SK-N-SH (cell line): ENCODE measurements at regions not wholly inside any gene's neighbourhood (a gene's known extent, or its start where the extent isn't known, plus 50 kb on each side); places are given as distances from the start of the nearest gene placed in this dataset.

ENCODE experiments used
- CTCF ChIA-PET: fragments of 300-600, 350-600 bp; formaldehyde crosslinking; extraction: SDS; loops from one replicate; lab custom pipeline; 2021; lab: Yijun Ruan, JAX
- POLR2A ChIA-PET: fragments of 350-600 bp; sonication (Branson Sonifier 250); formaldehyde crosslinking; extraction: SDS; loops from one replicate; lab custom pipeline; 2020; ENCODE audit warnings: antibody characterized with exemption, inconsistent platforms; lab: Yijun Ruan, JAX
- DNase-seq: peaks from one replicate; pipeline ENCODE4 v3.0.0; 2012
- H2AFZ ChIP-seq: fragments of 200-600 bp; sonication (generic); 2 replicates; pipeline ENCODE4 v1.8.1; 2016; ENCODE audit warnings: antibody characterized with exemption, mild to moderate bottlenecking, low read depth
- H3F3A ChIP-seq: fragments of 200-600 bp; sonication (generic); replicated peaks from 2 replicates; pipeline ENCODE3; 2016; ENCODE audit warnings: antibody characterized with exemption, mild to moderate bottlenecking; ENCODE audit not compliant: insufficient read depth
- H3K27ac ChIP-seq, 2 experiments: fragments of 200-500 bp in 1 of 2; fragments of 200-600 bp in 1 of 2; sonication (Bioruptor generic) in 1 of 2; sonication (generic), shearing (Covaris generic) in 1 of 2; 2 replicates each; pipeline versions ENCODE4 v1.5.1 to v1.6.1; 2014 to 2016; ENCODE audit warnings: low read depth in 2 of 2, inconsistent platforms in 1 of 2, low read length in 1 of 2, mild to moderate bottlenecking in 1 of 2, mixed read lengths in 1 of 2
- H3K27me3 ChIP-seq: fragments of 200-600 bp; sonication (generic), shearing (Covaris generic); 2 replicates; pipeline ENCODE4 v1.6.1; 2016; ENCODE audit warnings: mixed run types; ENCODE audit not compliant: insufficient read depth
- H3K36me3 ChIP-seq, 2 experiments: fragments of 200-500 bp in 1 of 2; fragments of 200-600 bp in 1 of 2; sonication (Bioruptor generic) in 1 of 2; sonication (generic) in 1 of 2; replicated peaks in 1 of 2; 2 replicates each; pipeline versions ENCODE3 to v1.5.1; 2014 to 2016; ENCODE audit warnings: low read length in 1 of 2, mild to moderate bottlenecking in 1 of 2; ENCODE audit not compliant: insufficient read depth in 2 of 2, control insufficient read depth in 1 of 2
- H3K4me1 ChIP-seq, 2 experiments: fragments of 200-500 bp in 1 of 2; fragments of 200-600 bp in 1 of 2; sonication (Bioruptor generic) in 1 of 2; sonication (generic), shearing (Covaris generic) in 1 of 2; 2 replicates each; pipeline versions ENCODE4 v1.5.1 to v1.6.1; 2014 to 2016; ENCODE audit warnings: low read depth in 1 of 2, low read length in 1 of 2, mixed run types in 1 of 2; ENCODE audit not compliant: insufficient read depth in 2 of 2, control insufficient read depth in 1 of 2
- H3K4me2 ChIP-seq: fragments of 200-600 bp; sonication (generic), shearing (Covaris generic); 2 replicates; pipeline ENCODE4 v1.6.1; 2017; ENCODE audit warnings: mixed run types
- H3K4me3 ChIP-seq, 2 experiments: fragments of 200-500 bp in 1 of 2; fragments of 200-600 bp in 1 of 2; sonication (Bioruptor generic) in 1 of 2; sonication (generic), shearing (Covaris generic) in 1 of 2; 2 replicates each; pipeline versions ENCODE4 v1.5.1 to v1.8.1; 2014 to 2016; ENCODE audit warnings: low read depth in 2 of 2, inconsistent platforms in 1 of 2, low read length in 1 of 2, mild to moderate bottlenecking in 1 of 2, mixed read lengths in 1 of 2, moderate library complexity in 1 of 2
- H3K79me2 ChIP-seq: fragments of 200-600 bp; sonication (generic); 2 replicates; pipeline ENCODE4 v1.8.1; 2017; ENCODE audit warnings: mild to moderate bottlenecking; ENCODE audit not compliant: insufficient read depth
- H3K9ac ChIP-seq: fragments of 200-600 bp; sonication (generic); 2 replicates; pipeline ENCODE4 v1.6.1; 2017; ENCODE audit warnings: mixed run types
- H3K9me2 ChIP-seq: fragments of 200-600 bp; sonication (generic); 2 replicates; pipeline ENCODE4 v1.6.1; 2017; ENCODE audit warnings: mixed run types
- H3K9me3 ChIP-seq: fragments of 200-600 bp; sonication (generic); 2 replicates; pipeline ENCODE4 v1.6.1; 2017; ENCODE audit warnings: mixed run types, mild to moderate bottlenecking, moderate library complexity
- H4K20me1 ChIP-seq: fragments of 200-600 bp; sonication (generic); 2 replicates; pipeline ENCODE4 v1.6.1; 2017; ENCODE audit warnings: mild to moderate bottlenecking, mixed run types; ENCODE audit not compliant: insufficient read depth
- ELF1 ChIP-seq: IDR thresholded peaks from 2 replicates; pipeline ENCODE4 v1.4.0; 2012
- EP300 ChIP-seq, 2 experiments: IDR thresholded peaks; 2 replicates each; pipeline versions ENCODE4 v1.4.0 to v1.6.1; 2012; ENCODE audit warnings: borderline replicate concordance in 1 of 2, low read depth in 1 of 2, low read length in 1 of 2
- FOSL2 ChIP-seq: IDR thresholded peaks from 2 replicates; pipeline ENCODE4 v1.4.0; 2012; ENCODE audit warnings: low read depth, mild to moderate bottlenecking, moderate library complexity, borderline replicate concordance
- FOXJ3 ChIP-seq: sonication (generic); formaldehyde crosslinking; IDR thresholded peaks from 2 replicates; pipeline ENCODE4 v1.5.1; 2020; ENCODE audit warnings: mild to moderate bottlenecking, missing genetic modification reagents
- FOXM1 ChIP-seq: IDR thresholded peaks from 2 replicates; pipeline ENCODE4 v1.4.0; 2012; ENCODE audit warnings: low read depth, mild to moderate bottlenecking
- GATA2 ChIP-seq: sonication (generic); formaldehyde crosslinking; IDR thresholded peaks from 2 replicates; pipeline ENCODE4 v1.5.0; 2020; ENCODE audit warnings: mild to moderate bottlenecking, missing genetic modification reagents
- MEF2A ChIP-seq: IDR thresholded peaks from 2 replicates; pipeline ENCODE4 v1.4.0; 2012; ENCODE audit warnings: low read depth, borderline replicate concordance
- MXI1 ChIP-seq: IDR thresholded peaks from 2 replicates; pipeline ENCODE4 v1.6.1; 2012; ENCODE audit warnings: mild to moderate bottlenecking, low read depth, low read length, improper control_type of control experiment
- NFIC ChIP-seq: IDR thresholded peaks from 2 replicates; pipeline ENCODE4 v1.4.0; 2012; ENCODE audit warnings: borderline replicate concordance
- NRF1 ChIP-seq: IDR thresholded peaks from 2 replicates; pipeline ENCODE4 v1.6.1; 2012; ENCODE audit warnings: low read depth, mild to moderate bottlenecking, low read length
- POLR2AphosphoS5 ChIP-seq: IDR thresholded peaks from 2 replicates; pipeline ENCODE4 v1.6.1; 2012; ENCODE audit warnings: low read depth, low read length
- RAD21 ChIP-seq: IDR thresholded peaks from 2 replicates; pipeline ENCODE4 v1.6.1; 2012; ENCODE audit warnings: mild to moderate bottlenecking, low read length
- RFX5 ChIP-seq: IDR thresholded peaks from 2 replicates; pipeline ENCODE4 v1.6.1; 2012; ENCODE audit warnings: mild to moderate bottlenecking, improper control_type of control experiment, low read length
- RXRA ChIP-seq: IDR thresholded peaks from 2 replicates; pipeline ENCODE4 v1.4.0; 2012; ENCODE audit warnings: low read depth, mild to moderate bottlenecking, borderline replicate concordance
- SMC3 ChIP-seq: IDR thresholded peaks from 2 replicates; pipeline ENCODE4 v1.6.1; 2012; ENCODE audit warnings: low read depth, low read length, improper control_type of control experiment
- TAF1 ChIP-seq: IDR thresholded peaks from 2 replicates; pipeline ENCODE4 v1.6.1; 2012; ENCODE audit warnings: low read depth, mild to moderate bottlenecking, low read length, moderate library complexity, borderline replicate concordance
- TCF12 ChIP-seq: IDR thresholded peaks from 2 replicates; pipeline ENCODE4 v1.4.0; 2012
- TEAD4 ChIP-seq: IDR thresholded peaks from 2 replicates; pipeline ENCODE4 v1.4.0; 2012; ENCODE audit warnings: mild to moderate bottlenecking, borderline replicate concordance; ENCODE audit not compliant: insufficient read depth
- WGBS: methylation state at CpG from one replicate; pipeline ENCODE4 v1.1.6; 2017; ENCODE audit warnings: low lambda C conversion rate; 5-methylcytosine and 5-hydroxymethylcytosine counted together
- TF ChIP-seq, protein P1 (sequence below): fragments of 200-600 bp; sonication (generic); IDR thresholded peaks from 2 replicates; pipeline ENCODE4 v1.6.1; 2017; ENCODE audit warnings: antibody characterized with exemption, mild to moderate bottlenecking, moderate library complexity
- TF ChIP-seq, protein P2 (sequence below): IDR thresholded peaks from 2 replicates; pipeline ENCODE4 v1.6.1; 2012; ENCODE audit warnings: mild to moderate bottlenecking, low read depth, low read length, moderate library complexity
- TF ChIP-seq, protein P3 (sequence below): fragments of 150-350 bp; IDR thresholded peaks from 2 replicates; pipeline ENCODE4 v1.6.1; 2016; ENCODE audit warnings: mild to moderate bottlenecking, low read depth, low read length
- TF ChIP-seq, protein P4 (sequence below): IDR thresholded peaks from 2 replicates; pipeline ENCODE4 v1.4.0; 2012; ENCODE audit warnings: low read depth, borderline replicate concordance

DNA sequence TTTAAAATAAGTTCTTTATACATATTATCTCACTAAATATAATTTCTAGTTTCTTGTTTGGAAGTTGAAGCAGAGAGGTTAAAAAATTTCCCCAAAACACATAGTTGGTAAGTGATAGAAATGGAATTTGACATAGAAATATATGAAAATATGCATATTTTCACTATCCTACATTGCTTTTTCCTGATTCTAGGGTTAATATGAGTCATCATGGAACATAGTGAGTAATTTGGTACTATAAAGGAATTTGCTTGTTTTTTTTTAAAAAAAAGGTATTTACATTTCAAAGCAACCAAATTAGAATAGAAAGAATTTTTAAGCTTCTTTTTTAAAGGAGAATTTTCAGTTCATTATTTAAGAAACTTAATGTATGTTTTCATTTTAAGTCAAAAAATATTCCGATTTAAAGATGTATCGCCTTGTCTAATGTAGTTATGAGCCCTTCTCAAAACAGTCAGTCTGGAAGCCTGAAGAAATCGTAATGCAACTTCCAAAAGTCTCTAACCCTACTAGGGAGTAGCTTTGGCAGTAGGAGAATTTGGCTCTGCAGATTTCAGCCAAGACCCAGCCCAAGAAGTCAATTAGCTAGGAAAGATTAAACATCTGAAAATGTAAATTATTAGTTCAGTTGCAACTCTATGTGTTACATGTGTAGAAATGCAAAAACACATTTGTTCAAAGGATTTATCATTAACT lies 147.3 kb downstream of the RDH14 start (continued):
- TF ChIP-seq, protein P1, sequence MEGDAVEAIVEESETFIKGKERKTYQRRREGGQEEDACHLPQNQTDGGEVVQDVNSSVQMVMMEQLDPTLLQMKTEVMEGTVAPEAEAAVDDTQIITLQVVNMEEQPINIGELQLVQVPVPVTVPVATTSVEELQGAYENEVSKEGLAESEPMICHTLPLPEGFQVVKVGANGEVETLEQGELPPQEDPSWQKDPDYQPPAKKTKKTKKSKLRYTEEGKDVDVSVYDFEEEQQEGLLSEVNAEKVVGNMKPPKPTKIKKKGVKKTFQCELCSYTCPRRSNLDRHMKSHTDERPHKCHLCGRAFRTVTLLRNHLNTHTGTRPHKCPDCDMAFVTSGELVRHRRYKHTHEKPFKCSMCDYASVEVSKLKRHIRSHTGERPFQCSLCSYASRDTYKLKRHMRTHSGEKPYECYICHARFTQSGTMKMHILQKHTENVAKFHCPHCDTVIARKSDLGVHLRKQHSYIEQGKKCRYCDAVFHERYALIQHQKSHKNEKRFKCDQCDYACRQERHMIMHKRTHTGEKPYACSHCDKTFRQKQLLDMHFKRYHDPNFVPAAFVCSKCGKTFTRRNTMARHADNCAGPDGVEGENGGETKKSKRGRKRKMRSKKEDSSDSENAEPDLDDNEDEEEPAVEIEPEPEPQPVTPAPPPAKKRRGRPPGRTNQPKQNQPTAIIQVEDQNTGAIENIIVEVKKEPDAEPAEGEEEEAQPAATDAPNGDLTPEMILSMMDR: no peak
- peak; percentile 96 for TF ChIP-seq FOSL2
- no peak for TF ChIP-seq FOXJ3 (CRISPR knock-in tag)
- peak; percentile 41; the same call in 1 of the 2 replicates for TF ChIP-seq NFIC
- no peak for TF ChIP-seq MXI1
- TF ChIP-seq FOXM1: no peak
- TF ChIP-seq GATA2 (CRISPR knock-in tag): no peak
- TF ChIP-seq TCF12: peak; percentile 60
- peak; percentile 10; the same call in 1 of the 2 replicates for TF ChIP-seq ELF1
- TF ChIP-seq TEAD4: peak; percentile 61; the same call in 1 of the 2 replicates
- peak; percentile 35; the same call in 1 of the 2 replicates for TF ChIP-seq POLR2AphosphoS5
- no peak for TF ChIP-seq TAF1
- no peak for TF ChIP-seq SMC3
- TF ChIP-seq, all 33 proteins: peak for 10

DNA sequence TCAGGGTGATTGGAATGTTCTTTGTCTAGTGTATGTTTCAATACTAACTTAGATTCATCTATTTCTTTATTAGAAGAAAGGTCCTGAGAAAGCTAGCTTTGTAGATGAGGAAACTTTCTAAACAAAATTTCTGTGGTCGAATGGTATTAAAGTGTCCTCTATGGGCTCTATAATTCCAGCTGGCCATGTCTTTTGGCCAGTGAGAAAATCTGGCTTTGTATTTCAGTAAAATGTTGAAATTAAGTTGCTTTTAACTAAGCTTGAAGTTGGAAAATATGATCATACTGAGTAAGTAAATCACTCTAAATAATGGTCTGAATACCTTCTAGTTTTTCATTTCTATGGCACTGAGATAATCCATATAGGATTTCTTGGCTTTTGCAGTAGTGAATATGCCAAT lies 148.8 kb downstream of the RDH14 start:
- POLR2A ChIA-PET: no interaction called here
- Histone ChIP-seq H3K27ac (no peak overlapping the region), H3K4me3 (no peak overlapping the region), H3K4me1 (peaks cover 0 to 12% of the 10 kb centered on the region in 2 experiments; a peak in 2 of 4 replicates), H3F3A (peaks cover 28% of the 10 kb centered on the region), H3K9me3 (no peaks in the 10 kb centered on the region), H4K20me1 (no peaks in the 10 kb centered on the region), H3K36me3 (no peaks in the 10 kb centered on the region), H2AFZ (peak overlapping the region; percentile 8; the same call in 1 of the 2 replicates), H3K4me2 (no peak overlapping the region), H3K9ac (no peak overlapping the region), H3K79me2 (no peaks in the 10 kb centered on the region), H3K27me3 (no peaks in the 10 kb centered on the region), H3K9me2 (no peaks in the 10 kb centered on the region)
- WGBS: 56% methylated on average over 1 of the region's 1 CpG
- no peak for DNase-seq
- CTCF ChIA-PET: interaction anchor here (0.6 to 2.4 kb wide), 3 partner anchors 13 to 34 kb away, joined by 3 to 8 read pairs (median 6); no protein-coding TSS in a partner anchor
- TF ChIP-seq POLR2AphosphoS5: no peak
- TF ChIP-seq RFX5: no peak
- no peak for TF ChIP-seq NRF1
- TF ChIP-seq FOXJ3 (CRISPR knock-in tag): no peak
- no peak for TF ChIP-seq FOXM1
- TF ChIP-seq RXRA: no peak
- no peak for TF ChIP-seq TAF1
- TF ChIP-seq, protein P2, sequence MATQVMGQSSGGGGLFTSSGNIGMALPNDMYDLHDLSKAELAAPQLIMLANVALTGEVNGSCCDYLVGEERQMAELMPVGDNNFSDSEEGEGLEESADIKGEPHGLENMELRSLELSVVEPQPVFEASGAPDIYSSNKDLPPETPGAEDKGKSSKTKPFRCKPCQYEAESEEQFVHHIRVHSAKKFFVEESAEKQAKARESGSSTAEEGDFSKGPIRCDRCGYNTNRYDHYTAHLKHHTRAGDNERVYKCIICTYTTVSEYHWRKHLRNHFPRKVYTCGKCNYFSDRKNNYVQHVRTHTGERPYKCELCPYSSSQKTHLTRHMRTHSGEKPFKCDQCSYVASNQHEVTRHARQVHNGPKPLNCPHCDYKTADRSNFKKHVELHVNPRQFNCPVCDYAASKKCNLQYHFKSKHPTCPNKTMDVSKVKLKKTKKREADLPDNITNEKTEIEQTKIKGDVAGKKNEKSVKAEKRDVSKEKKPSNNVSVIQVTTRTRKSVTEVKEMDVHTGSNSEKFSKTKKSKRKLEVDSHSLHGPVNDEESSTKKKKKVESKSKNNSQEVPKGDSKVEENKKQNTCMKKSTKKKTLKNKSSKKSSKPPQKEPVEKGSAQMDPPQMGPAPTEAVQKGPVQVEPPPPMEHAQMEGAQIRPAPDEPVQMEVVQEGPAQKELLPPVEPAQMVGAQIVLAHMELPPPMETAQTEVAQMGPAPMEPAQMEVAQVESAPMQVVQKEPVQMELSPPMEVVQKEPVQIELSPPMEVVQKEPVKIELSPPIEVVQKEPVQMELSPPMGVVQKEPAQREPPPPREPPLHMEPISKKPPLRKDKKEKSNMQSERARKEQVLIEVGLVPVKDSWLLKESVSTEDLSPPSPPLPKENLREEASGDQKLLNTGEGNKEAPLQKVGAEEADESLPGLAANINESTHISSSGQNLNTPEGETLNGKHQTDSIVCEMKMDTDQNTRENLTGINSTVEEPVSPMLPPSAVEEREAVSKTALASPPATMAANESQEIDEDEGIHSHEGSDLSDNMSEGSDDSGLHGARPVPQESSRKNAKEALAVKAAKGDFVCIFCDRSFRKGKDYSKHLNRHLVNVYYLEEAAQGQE: no peak
- TF ChIP-seq, protein P3, sequence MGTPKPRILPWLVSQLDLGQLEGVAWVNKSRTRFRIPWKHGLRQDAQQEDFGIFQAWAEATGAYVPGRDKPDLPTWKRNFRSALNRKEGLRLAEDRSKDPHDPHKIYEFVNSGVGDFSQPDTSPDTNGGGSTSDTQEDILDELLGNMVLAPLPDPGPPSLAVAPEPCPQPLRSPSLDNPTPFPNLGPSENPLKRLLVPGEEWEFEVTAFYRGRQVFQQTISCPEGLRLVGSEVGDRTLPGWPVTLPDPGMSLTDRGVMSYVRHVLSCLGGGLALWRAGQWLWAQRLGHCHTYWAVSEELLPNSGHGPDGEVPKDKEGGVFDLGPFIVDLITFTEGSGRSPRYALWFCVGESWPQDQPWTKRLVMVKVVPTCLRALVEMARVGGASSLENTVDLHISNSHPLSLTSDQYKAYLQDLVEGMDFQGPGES: no peak
- TF ChIP-seq, protein P4, sequence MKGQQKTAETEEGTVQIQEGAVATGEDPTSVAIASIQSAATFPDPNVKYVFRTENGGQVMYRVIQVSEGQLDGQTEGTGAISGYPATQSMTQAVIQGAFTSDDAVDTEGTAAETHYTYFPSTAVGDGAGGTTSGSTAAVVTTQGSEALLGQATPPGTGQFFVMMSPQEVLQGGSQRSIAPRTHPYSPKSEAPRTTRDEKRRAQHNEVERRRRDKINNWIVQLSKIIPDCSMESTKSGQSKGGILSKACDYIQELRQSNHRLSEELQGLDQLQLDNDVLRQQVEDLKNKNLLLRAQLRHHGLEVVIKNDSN: no peak
- TF ChIP-seq EP300 (IDR thresholded peaks at IDR 0.05; ENCODE audit: borderline replicate concordance in 1 of 2, low read depth in 1 of 2, low read length in 1 of 2): no peak
- TF ChIP-seq SMC3: no peak
- TF ChIP-seq RAD21: no peak
- TF ChIP-seq MEF2A: no peak
- TF ChIP-seq GATA2 (CRISPR knock-in tag): no peak
